NOMO-1 (cell line): ENCODE measurements at regions not wholly inside any gene's neighbourhood (a gene's known extent, or its start where the extent isn't known, plus 50 kb on each side); places are given as distances from the start of the nearest gene placed in this dataset.

Source experiments
- DNase-seq, 2 experiments: peaks; one replicate each; lab custom pipeline; 2025; ENCODE audit not compliant: unreplicated experiment in 2 of 2; lab: John Stamatoyannopoulos, UW

- DNase-seq: peak; percentile 35 to 42
These were observed 386.8 kb downstream of the BCAT1 start for GRCh38 chr12:24561882-24562770.

GRCh38 chr12:24561411-24561871 is 387.5 kb downstream of the BCAT1 start:
- DNase-seq: no peak

GRCh38 chr12:24560831-24561271 is 388.1 kb downstream of the BCAT1 start:
- DNase-seq: no peak

- DNase-seq: no peak
These were observed 388.6 kb downstream of the BCAT1 start for GRCh38 chr12:24560192-24560775.

- no peak for DNase-seq
These were observed 391.2 kb downstream of the BCAT1 start for GRCh38 chr12:24557738-24558137.

- no peak for DNase-seq
These were observed 393.2 kb downstream of the BCAT1 start for GRCh38 chr12:24555730-24556129.

GRCh38 chr12:24554612-24555295 is 394.1 kb downstream of the BCAT1 start:
- DNase-seq: no peak

GRCh38 chr12:24553259-24553658 is 395.6 kb downstream of the BCAT1 start:
- DNase-seq: no peak

GRCh38 chr12:24551163-24551786 is 397.6 kb downstream of the BCAT1 start:
- no peak for DNase-seq

GRCh38 chr12:24550609-24551008 is 398.3 kb downstream of the BCAT1 start:
- no peak for DNase-seq

GRCh38 chr12:24546661-24547060 is 402.2 kb downstream of the BCAT1 start:
- no peak for DNase-seq

- no peak for DNase-seq
These were observed 402.8 kb downstream of the BCAT1 start for GRCh38 chr12:24546084-24546483.

GRCh38 chr12:24544368-24544767 is 404.5 kb downstream of the BCAT1 start:
- DNase-seq: no peak

GRCh38 chr12:24541193-24541871 is 407.6 kb downstream of the BCAT1 start:
- DNase-seq: no peak

GRCh38 chr12:24539646-24540045 is 409.3 kb downstream of the BCAT1 start:
- no peak for DNase-seq

GRCh38 chr12:24537083-24537860 is 411.6 kb downstream of the BCAT1 start:
- DNase-seq: no peak

GRCh38 chr12:24535334-24536069 is 413.4 kb downstream of the BCAT1 start:
- no peak for DNase-seq

GRCh38 chr12:24534622-24535021 is 414.3 kb downstream of the BCAT1 start:
- no peak for DNase-seq

GRCh38 chr12:24533716-24534352 is 415.1 kb downstream of the BCAT1 start:
- DNase-seq: no peak
